DMS 273 (cell line): ENCODE measurements at regions not wholly inside any gene's neighbourhood (a gene's known extent, or its start where the extent isn't known, plus 50 kb on each side); places are given as distances from the start of the nearest gene placed in this dataset.
A peak's percentile ranks its signal among the peaks of the same experiment; 100 is the strongest.
"Not testable (repeated sequence)": the region's sequence is repeated elsewhere in the genome, so short reads cannot be mapped to it uniquely, and the experiment has no call there.

ENCODE experiments used
- DNase-seq: peaks from one replicate; lab custom pipeline; 2025; ENCODE audit not compliant: unreplicated experiment; lab: John Stamatoyannopoulos, UW

DNA sequence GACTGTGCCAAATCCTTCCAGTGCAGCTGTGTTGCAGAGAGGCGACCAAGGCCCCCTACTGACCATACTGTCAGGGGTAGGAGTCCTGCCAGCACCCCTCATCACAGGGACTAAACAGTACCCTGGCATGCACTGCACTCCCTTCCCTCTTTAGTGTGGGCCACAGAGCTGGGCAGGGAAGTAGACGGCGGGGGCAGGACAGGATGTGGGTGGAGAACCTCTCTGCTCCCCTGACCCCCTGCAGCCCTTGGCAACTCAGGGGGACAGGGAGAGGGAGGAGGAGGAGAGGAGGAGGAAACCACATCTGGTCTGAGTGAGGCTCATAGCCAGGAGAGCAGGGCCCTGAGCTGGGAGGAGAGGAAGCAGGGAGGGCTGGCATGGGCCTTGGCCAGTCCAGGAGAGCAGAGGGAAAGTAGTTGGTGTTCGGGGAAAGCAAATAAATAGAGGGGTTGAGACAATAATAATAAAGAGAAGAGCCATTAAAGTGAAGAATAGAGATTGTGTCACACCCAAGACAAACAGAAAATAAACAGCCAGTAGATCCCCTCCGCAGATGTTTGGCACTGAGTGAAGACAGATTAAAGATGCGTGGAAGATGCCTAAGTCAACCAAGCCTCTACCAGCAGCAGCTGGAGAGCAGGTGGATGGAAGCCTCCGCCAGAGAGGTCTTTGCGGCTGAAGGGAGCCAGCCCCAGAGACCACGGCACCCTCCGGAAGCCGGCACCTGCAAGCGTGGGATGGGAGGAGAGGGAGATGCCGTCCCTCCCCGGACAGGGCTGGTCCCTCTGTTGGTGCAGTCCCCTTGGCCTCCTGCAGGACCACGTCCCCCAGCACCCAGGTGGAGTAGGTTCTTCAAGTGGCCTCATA lies 61.5 kb downstream of the RPUSD4 start:
- DNase-seq: no peak

DNA sequence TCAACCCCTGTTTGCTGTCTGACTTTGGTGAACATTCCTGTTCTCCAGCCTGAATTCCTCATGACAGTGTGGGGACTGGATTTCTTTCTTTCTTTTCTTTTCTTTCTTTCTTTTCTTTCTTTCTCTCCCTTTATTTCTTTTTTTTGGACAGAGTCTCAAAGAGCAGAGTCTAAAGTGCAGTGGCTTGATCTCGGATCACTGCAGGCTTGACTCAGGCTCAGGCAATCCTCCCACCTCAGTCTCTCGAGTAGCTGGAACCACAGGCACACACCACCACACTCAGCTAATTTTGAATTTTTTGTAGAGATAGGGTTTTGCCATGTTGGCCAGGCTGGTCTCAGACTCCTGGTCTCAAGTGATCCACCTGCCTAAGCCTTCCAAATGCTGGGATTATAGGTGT lies 63.1 kb downstream of the RPUSD4 start:
- DNase-seq: no peak

DNA sequence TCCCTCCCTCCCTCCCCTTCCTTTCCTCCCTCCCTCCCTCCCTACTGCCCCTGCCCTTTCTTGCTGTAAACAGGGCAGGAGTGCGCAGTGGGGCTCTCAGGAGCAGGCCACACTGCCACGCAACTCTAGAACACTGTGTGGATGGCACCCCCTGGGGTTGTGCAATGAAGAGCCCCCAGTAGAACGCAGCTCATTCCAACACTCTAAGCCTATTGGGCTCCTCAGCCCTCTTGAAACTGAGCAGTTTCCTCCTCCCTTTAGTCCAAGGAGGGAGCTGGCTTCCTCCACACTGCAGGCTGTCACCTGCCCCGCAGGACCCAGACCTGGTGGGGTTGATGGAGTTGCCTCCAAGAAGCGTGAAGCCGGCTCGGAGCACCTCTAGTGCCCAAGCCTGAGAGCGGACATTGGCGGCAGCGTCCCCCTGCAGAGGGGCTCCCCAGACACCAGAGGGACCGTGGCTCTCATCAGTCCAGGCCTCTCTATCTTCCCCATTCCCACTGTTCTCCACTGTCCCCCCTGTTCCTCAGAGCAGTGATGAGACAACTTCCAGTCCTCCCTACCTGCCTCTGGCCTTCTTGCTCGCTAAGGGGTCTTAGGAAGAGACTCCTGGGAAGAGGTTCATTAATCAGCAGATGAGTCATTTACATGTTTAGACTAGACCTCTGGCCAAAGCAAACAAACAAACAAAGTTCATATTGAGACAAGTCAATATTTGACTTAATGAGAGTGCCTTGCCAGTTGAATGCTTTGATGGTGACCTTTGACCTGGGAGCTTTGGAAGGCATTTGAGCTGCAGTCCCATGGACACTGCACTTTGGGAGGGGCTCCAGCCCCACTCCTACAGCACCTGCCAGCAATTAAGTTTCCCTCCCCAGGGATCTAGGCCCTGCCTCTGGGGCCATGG lies 64.0 kb downstream of the RPUSD4 start:
- DNase-seq: no peak

DNA sequence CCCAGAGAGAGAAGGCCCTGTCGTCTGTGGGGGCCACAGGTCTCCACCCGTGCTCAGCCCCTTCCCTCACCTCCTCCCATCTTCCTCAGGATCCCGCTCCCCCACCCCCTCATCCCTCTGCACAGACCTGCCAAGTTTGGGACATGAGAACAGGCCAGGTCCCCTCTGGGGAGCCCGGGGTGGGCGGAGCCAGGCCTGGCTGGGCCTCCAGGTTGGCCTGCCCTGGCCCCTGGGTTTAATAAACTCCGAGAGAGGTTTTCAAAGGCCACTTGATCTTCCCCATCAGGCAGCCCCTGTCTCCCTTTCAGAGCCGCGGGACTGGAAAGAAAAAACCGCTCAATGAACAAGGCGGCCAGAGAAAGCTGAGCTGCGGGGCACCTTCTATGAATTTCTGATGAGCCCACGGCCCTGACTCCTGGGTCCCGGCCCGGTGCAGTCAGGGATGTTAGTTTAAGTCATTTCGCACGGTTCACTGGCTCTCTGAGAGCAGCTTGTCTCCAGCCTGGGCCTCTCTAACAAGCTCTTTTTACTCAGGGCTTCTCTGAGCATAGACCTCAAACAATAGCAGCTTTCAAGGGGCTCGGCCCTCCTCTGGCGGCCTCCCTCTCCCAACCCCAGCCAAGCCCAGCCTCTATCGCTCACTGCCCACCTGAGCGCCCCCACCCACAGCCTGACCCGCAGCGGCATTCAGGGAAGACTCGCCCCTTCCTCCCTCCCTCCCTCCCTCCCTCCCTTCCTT lies 64.8 kb downstream of the RPUSD4 start:
- DNase-seq: peak; percentile 61

DNA sequence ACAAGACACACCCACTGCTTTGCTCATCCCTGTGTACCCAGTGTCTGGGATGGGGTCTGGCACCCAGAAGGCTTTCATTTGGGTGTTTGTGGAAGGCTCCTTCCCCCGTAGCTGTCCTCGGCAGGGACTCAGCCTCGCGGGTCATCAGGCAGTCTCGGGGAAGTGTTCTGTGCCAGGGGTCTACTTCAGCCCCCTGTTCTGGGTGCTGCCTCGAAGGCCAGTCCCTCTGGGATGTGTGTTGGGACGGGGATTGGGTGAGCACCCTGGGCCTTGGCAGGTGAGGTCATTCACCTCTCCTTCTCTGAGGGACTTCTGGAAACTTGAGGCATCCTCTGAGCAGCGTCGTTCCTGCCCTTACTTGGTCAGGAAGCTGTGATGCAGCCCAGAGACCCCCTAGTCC lies 65.5 kb downstream of the RPUSD4 start:
- DNase-seq: no peak

DNA sequence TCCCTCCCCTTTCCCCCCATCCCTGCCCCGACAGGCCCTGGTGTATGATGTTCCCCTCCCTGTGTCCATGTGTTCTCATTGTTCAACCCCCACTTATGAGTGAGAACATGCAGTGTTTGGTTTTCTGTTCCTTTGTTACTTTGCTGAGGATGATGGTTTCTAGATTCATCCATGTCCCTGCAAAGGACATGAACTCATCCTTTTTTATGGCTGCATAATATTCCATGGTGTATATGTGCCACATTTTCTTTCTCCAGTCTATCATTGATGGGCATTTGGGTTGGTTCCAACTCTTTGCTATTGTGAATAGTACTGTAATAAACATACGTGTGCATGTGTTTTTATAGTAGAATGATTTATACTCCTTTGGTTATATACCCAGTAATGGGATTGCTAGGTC lies 68.0 kb downstream of the RPUSD4 start:
- not testable (repeated sequence) for DNase-seq

DNA sequence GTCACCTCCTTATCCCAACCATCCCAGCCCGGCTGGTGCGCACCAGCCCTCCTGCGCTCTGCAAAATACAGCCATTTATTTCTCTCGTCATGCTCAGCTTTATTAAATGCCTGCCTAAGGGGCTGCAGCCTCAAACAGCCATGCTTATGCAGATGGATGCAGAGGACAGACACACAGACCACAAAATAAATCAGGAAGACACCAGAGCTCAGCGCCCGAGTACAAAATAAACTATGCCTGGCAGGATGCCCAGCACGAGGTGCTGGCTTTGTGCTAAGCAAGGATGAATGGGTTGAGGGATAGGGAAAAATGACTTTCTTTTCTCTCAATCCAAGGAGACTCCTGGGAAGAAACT lies 70.5 kb downstream of the RPUSD4 start:
- DNase-seq: peak; percentile 66

DNA sequence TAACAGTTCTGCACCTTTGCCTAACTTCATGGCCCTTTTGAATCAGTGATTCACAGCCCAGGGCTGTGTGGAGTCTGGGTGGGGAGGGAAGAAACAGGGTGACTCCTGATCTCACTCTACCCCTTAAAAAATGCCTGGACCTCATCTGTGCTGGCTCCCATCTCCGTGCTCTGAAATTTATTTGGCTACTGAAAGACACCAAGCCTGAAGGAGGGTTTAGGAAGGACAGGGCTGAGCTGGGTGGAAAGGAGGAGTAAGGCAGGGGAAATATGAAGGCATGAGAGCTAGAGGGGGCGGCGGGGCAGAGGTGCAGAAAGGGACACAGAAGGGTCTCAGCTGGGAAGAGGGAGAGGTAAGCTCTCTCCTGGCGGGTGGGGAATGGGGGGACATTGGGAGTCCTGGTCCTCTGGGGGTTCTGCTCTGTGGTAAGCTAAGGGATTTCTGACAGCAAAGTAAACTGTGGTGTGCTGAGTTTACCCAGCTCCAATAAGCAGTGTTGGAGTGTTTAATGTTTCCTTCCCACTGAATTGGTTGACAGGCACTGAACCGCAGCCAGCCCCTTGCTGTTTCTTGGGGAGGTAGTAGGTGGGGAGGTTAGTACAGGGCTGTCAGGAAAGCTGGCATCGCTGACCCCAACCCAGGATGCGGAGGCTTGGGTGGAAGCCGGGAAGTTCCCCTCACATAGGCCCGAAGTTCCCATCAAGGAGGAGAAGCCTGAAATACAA lies 71.1 kb downstream of the RPUSD4 start:
- peak; percentile 44 for DNase-seq

DNA sequence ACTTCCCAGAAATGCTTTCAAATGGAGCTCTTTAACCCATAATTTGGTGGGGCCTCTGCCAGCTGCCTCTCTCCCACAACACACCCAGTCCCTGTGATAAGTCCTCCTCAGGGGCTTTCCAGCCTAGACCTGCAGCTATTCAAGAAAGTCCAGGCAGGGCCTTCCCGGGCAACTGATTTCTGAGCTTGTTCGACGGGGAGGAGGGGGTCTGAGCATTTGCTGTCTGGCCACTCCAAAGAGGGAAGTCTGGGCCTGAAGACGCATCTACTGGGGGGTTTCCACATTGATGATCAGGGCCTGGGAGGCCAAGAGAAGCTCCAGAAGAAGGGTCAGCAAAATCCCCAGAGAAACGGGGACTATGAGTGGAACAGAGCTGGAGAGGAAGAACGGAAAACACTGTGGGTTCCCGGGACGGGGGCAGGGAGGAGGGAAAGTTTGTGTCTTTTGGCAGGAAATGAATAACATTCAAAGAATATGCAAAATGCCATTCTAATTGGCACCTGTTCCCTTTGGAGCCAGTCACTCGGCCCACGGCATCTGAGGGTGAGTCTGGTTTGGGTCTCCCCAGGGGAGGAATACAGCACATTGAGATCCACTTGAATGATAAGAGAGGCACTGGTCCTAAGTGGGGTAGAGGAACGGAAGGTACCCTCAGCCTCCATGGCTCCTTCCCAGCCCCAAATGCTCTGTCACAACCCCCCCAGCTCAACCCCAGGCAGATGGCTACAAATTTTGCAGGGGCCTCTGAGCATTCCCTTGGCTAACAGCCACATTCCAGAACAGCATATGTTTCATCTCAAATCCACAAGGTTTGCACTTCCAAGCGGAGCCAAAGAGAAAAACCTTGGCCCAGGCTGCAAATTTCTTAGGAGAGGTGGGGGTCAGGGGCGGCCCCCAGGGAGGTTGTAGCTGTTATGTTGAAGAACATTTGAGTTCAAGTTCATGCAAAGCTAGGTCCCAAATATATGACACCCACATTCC lies 72.0 kb downstream of the RPUSD4 start:
- peak; percentile 90 for DNase-seq

DNA sequence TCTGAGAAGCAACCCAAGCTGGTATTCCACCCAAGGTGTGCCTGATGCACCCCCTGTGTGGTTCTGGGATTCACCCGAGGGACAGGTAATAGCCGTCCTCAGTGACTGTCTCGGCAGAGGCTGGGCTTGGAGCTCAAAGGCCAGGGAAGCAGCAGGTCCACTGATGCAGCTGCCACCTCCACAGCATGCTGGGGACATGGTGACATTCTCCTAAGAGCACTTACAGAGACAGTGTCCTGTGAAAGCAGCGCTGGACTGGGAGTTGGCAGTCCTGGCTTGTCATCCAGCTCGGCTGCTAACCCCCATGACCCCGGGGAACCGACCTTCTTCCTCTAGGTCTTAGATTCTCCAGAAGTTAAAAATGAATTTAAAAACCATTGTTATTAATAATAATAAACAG lies 72.8 kb downstream of the RPUSD4 start:
- no peak for DNase-seq

DNA sequence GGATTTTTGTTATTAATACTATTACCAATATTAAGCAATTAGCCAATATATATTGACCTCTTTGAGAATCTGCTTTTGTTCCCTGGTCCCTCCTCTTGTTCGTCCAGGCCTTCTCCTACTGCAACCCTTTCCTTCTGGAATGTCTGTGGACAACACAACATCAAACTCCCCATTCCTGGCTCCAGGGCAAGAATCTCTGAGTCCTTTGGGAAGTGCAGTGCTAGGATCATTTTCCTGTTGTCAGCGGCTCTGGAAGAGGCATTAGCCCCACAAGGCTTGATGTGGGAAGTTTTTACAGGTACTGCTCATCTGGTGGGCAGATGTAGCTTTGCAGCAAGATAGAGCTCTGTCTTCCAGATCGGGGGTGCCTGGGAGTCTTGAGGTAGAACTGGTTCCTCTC lies 74.3 kb downstream of the RPUSD4 start:
- DNase-seq: no peak

DNA sequence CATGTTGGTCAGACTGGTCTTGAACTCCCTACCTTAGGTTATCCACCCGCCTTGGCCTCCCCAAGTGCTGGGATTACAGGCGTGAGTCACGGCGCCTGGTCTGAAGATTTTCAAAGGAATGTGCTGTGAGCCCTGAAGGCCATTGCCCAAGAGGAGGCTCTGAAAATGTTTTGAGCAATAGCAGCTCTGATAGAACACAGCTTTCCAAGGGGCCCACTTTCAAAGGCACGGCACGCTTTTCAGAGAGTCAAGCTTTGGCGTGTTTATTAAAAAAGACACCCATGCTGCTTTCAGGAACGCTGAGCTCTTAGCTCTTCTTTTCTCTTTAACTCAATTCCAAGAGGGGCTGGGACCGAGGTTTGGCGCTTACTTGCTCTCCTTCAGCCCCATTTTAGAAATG lies 73.8 kb upstream of the CDON start:
- no peak for DNase-seq

DNA sequence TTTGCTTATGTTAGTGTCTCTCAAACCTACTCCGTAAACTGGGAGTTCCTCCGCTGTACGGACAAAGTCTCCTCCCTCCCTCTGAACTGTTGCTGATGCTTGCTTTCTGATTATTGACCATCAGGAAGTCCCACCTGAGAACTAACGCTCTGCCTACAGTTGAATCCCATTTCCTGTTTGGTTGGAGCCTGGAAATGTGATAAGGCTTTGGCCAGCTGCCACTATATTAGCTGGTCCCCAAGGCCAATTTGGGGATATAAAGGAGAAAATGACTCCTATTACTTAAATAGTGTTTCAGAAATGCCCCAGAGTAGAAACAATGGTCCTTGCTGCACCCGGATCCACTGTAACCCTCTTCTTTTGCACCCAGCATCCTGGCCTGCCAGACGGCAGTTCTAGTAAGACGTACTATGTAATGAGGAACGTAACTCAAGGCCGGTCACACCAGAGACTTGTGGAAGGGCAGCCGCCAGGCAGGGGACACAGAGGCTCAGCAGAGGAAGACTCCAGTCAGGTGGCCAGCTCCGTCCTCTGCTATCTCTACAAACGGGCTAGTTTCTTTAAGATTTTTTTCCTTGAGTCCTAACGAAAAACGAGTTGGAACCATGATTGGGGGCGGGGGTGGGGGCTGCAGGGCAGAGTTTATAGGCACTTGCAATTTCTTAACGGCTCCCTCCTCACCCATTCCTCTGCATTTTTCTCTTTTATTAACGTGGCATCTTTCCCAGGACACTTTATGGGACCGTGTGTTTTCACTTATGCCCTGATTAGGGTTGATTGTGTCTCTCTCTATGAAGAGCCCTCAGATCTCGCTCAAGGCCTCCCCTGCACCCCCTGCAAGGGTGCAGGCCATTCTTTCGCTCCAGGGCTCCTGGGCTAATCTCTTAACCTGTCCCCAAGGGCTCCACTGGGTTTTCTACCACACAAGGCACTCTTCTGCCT lies 72.8 kb upstream of the CDON start:
- DNase-seq: no peak

DNA sequence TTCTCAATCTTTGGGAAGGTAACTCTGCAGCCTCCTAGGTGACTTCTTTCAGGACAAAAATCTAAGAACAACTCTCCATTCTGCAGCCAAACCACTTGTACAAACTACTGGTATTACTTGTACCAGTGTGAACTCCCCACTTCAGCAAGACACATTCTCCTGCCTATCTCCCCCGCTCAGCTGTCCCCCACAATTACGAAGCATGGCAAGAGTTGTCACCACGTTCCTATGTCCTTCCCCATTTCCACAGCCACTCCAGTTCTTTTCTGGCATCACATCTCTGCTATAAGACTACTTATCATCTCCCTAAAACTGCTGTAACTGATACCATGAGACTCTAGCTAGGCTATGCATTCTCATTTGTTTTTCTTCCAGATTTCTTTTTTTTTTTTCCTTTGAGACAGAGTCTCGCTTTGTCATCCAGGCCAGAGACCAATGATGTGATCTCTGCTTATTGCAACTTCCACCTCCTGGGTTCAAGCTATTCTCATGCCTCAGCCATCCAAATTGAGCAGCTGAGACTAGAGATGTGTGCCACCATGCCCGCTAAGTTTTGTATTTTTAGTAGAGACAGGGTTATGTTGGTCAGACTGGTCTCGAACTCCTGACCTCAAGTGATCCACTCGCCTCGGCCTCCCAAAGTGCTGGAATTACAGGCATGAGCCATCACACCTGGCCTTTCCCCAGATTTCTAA lies 71.9 kb upstream of the CDON start:
- DNase-seq: no peak

DNA sequence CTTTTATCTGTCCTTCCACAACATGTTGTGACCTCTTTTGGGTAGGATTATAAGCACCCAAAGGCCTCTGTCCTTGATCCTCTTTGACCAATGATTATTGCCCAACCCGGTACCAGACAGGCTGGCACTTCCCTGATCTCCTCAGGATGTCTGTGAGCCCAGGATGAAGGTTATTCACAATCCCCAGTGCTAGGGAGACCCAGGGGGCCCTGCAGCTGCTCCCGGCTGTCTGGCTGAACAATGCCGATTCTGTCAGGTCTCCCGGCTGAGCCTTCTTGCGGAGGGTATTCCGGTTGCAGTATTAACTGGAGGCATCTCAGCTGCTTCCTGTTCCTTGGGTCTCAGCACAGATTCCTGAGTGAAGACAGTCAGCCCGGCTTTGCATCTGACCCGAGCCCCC lies 71.2 kb upstream of the CDON start:
- DNase-seq: no peak

DNA sequence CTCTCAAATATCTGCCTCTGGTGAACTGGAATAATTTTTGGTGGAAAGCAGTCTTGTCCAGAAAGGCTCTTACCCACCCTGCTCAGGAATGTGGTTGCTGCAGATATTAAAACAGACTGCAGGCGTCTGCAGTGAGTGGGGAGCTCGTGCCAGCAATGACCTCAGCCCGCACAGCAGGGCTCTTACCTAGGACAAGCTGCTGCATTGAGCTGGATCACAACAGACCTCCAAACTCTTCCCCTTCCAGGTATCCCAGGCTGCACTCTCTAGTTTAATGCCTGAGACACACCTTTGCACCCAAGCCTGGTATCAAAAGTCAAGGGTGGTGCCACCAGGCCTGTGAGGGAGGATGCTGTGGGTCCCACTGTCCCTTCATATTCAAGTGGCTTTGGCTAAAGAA lies 69.7 kb upstream of the CDON start:
- DNase-seq: peak; percentile 83

DNA sequence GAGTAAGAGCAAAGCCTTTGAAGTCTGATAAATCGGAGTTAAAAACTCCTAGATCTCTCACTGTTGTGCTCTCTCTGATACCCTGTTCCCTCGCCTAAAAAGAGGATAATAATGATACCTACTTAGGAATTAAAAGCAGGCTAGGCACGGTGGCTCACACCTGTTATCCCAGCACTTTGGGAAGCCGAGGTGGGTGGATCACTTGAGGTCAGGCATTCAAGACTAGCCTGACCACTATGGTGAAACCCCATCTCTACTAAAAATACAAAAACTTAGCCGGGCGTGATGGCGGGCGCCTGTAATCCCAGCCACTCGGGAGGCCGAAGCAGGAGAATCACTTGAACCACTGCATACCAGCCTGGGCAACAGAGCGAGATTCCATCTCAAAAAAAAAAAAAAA lies 68.1 kb upstream of the CDON start:
- DNase-seq: not testable (repeated sequence)
